Right renal cortex interstitium (tissue), 3 donors: ENCODE measurements at regions not wholly inside any gene's neighbourhood (a gene's known extent, or its start where the extent isn't known, plus 50 kb on each side); places are given as distances from the start of the nearest gene placed in this dataset.
A peak's percentile ranks its signal among the peaks of the same experiment; 100 is the strongest.

Source experiments
- DNase-seq, 3 donors: peaks; one replicate each; pipeline ENCODE4 v3.0.0-alpha.2; 2013; ENCODE audit warnings: low read depth in 3 of 3, low spot score in 2 of 3

GRCh38 chr16:89027281-89027680 is 50.3 kb upstream of the CBFA2T3 start:
- no peak for DNase-seq

- DNase-seq = no peak
Measured at GRCh38 chr16:89031715-89032659, 55.0 kb upstream of the CBFA2T3 start.

- no peak for DNase-seq
Measured at GRCh38 chr16:89033304-89033703, 56.3 kb upstream of the CBFA2T3 start.

GRCh38 chr16:89033796-89034572 is 57.0 kb upstream of the CBFA2T3 start:
- no peak for DNase-seq

- DNase-seq = no peak
Measured at GRCh38 chr16:89034573-89034961, 57.6 kb upstream of the CBFA2T3 start.

- no peak for DNase-seq
Measured at GRCh38 chr16:89034971-89035668, 58.1 kb upstream of the CBFA2T3 start.

- DNase-seq = no peak
Measured at GRCh38 chr16:89035669-89036570, 57.7 kb upstream of the ACSF3 start.

- DNase-seq = no peak
Measured at GRCh38 chr16:89036776-89037175, 56.9 kb upstream of the ACSF3 start.

GRCh38 chr16:89037261-89038152 is 56.1 kb upstream of the ACSF3 start:
- DNase-seq = peak; percentile 23 to 64 (median 48)

- DNase-seq = no peak
Measured at GRCh38 chr16:89038221-89038721, 55.4 kb upstream of the ACSF3 start.

- DNase-seq = no peak
Measured at GRCh38 chr16:89038811-89039735, 54.6 kb upstream of the ACSF3 start.

- no peak for DNase-seq
Measured at GRCh38 chr16:89039756-89040155, 53.9 kb upstream of the ACSF3 start.

- DNase-seq = no peak
Measured at GRCh38 chr16:89040391-89040790, 53.3 kb upstream of the ACSF3 start.

GRCh38 chr16:89040861-89041570 is 52.6 kb upstream of the ACSF3 start:
- DNase-seq = no peak

- no peak for DNase-seq
Measured at GRCh38 chr16:89041571-89042481, 51.8 kb upstream of the ACSF3 start.
